Subcutaneous abdominal adipose tissue (tissue), 5 donors: ENCODE measurements at regions not wholly inside any gene's neighbourhood (a gene's known extent, or its start where the extent isn't known, plus 50 kb on each side); places are given as distances from the start of the nearest gene placed in this dataset.

Source experiments
- H3K27ac ChIP-seq: one replicate; pipeline ENCODE4 v1.7.0; 2013; ENCODE audit warnings: low read depth, mild to moderate bottlenecking, inconsistent platforms, low read length, moderate library complexity
- H3K27me3 ChIP-seq, 5 donors: one replicate each; pipeline ENCODE4 v1.7.0; 2013; ENCODE audit warnings: low read length in 5 of 5, inconsistent platforms in 1 of 5; ENCODE audit not compliant: control insufficient read depth in 5 of 5, insufficient read depth in 4 of 5
- H3K36me3 ChIP-seq, 5 donors: one replicate each; pipeline ENCODE4 v1.7.0; 2013; ENCODE audit warnings: low read length in 5 of 5; ENCODE audit not compliant: control insufficient read depth in 5 of 5, insufficient read depth in 5 of 5
- H3K4me1 ChIP-seq, 5 donors: one replicate each; pipeline ENCODE4 v1.7.0; 2013; ENCODE audit warnings: low read length in 5 of 5, mild to moderate bottlenecking in 3 of 5, moderate library complexity in 1 of 5; ENCODE audit not compliant: control insufficient read depth in 5 of 5, insufficient read depth in 5 of 5
- H3K4me3 ChIP-seq, 5 donors: one replicate each; pipeline ENCODE4 v1.7.0; 2013; ENCODE audit warnings: low read length in 5 of 5, low read depth in 1 of 5
- H3K9ac ChIP-seq, 5 donors: one replicate each; pipeline ENCODE4 v1.7.0; 2013; ENCODE audit warnings: low read length in 5 of 5, mild to moderate bottlenecking in 4 of 5, moderate library complexity in 3 of 5
- H3K9me3 ChIP-seq, 5 donors: one replicate each; pipeline ENCODE4 v1.7.0; 2013; ENCODE audit warnings: low read length in 5 of 5; ENCODE audit not compliant: control insufficient read depth in 5 of 5
- donor health status: healthy.
- donor health status: healthy.
- donor health status: healthy.
- donor health status: healthy.
- donor health status: healthy.

DNA sequence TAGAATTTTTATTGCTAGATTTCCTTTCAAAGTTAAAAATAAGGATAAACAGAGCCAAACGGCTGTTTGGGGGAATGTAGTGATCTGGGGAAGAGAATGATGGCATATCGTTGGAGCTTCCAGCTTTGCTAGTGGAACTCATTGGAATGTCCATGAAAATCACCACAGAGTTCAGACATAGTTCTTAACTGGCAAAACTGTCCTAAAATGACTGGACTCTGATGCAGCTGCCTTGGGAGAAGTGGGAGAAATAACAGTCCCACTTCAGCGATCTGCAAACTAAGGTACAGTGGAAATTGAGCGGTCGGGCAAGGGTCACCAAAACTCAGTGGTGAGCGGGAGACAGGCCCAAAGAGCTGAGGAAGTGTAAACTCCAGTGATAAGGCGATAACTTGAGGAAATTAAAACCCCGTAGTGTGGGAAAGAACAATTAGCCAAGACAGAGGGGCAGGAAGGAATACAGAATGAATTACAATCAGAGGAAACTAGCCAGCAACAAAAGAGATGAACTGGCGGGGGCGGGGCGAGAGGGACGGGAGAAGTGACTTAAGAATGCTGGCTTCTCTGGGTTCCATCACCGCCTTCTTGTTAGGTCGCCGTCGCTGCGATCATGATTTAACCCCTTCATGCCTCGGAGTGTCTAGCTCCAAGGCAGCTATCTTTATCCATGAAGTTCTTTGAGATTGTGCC, 89.8 kb upstream of the ARHGAP29 start:
- Histone ChIP-seq H3K4me3 (peak overlapping the region in 4 of 5 donors; percentile 17 to 46 (median 31)), H3K27ac (peak overlapping the region; percentile 73), H3K36me3 (no peaks in the 10 kb centered on the region), H3K27me3 (no peaks in the 10 kb centered on the region), H3K4me1 (peaks cover 4 to 62% (median 30%) of the 10 kb centered on the region in 5 donors), H3K9ac (no peak overlapping the region), H3K9me3 (no peaks in the 10 kb centered on the region)

DNA sequence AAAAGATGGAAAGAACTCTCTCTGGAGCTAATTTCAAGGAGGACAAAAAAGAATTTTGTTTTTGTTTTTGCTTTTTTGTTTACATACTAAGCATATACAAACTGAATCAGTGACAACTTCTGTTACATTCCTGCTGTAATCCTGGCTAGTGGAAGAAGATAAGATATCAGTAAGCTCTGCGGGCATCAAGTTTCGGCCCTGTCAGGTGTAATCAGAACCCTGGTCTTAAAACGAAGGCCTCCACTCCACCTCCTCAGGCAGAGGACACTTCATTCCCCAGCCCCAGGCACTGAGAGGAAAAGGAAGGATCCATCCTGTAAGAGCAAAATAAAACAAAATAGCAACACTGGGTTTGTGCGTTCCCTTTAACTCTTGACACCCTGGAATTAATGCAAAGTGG, 88.9 kb upstream of the ARHGAP29 start:
- H3K9me3 ChIP-seq: no peaks in the 10 kb centered on the region
- H3K4me1 ChIP-seq: peaks cover 4 to 62% (median 30%) of the 10 kb centered on the region in 5 donors
- H3K27ac ChIP-seq: peak overlapping the region; percentile 73
- no peak overlapping the region for H3K4me3 ChIP-seq
- no peak overlapping the region for H3K9ac ChIP-seq
- H3K27me3 ChIP-seq: no peaks in the 10 kb centered on the region
- H3K36me3 ChIP-seq: no peaks in the 10 kb centered on the region

DNA sequence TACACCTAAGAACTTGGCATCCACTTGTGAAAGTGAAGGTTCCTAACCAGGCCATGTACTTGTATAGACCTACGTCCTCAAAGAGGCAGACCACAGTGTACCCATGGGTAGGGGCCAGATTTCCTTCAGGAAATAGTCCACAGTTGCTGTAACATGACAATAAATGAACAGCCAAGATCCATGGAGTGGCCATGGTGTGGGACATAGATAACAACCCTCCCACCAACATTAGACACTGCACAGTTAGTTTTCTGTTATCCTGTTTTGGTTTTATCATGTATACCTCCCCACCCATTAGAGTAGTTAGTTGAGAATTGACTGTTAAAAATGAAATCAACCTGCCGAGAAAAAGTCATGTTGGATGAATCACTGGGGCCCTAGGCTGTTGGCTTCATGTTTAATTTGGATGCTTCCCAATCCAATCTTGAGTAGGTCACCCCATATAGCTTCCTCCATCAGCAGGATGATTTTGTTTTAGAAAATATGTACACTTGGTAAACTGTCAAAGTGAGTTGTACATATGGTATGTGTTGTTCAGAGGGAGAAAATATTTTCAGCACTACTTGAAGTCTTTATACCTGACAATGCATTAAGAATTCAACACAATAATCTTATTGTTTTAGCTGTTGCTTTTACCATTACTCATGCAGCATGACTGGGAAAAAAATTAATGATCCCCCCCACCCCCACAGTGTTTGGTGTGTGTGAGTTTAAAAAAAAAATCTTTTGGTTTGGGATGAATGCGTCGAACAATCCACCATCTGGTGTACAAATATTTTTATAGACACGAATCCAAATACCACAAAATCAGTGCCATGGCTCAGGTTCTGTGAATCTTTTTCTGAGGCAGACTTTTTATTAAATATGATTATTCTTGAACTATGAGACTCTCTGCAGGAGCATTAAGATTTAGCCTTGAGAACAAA, 88.3 kb upstream of the ARHGAP29 start:
- Histone ChIP-seq H3K27ac (peak overlapping the region; percentile 73), H3K9me3 (no peaks in the 10 kb centered on the region), H3K4me3 (no peak overlapping the region), H3K36me3 (no peaks in the 10 kb centered on the region), H3K4me1 (peaks cover 4 to 62% (median 30%) of the 10 kb centered on the region in 5 donors), H3K27me3 (no peaks in the 10 kb centered on the region), H3K9ac (no peak overlapping the region)

DNA sequence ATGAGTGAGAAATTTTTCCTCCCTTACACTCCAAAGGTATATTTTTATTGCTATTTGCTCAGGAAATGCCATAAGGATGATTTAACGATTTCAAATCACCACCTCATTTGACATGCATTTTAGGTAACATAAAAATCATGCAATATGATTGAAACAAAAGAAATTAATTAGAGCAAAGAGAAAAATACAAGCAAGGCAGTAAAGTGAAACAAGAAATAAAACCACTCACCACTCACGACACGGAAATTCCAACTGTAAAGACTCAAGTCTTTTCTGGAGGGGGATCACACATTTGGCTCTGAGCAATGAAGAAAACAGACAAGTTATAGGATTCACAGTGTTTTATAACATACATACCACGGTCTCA, 86.8 kb upstream of the ARHGAP29 start:
- H3K9me3 ChIP-seq: no peaks in the 10 kb centered on the region
- peaks cover 4 to 63% (median 24%) of the 10 kb centered on the region in 5 donors for H3K4me1 ChIP-seq
- H3K27ac ChIP-seq: peak overlapping the region; percentile 73
- H3K36me3 ChIP-seq: no peaks in the 10 kb centered on the region
- H3K9ac ChIP-seq: no peak overlapping the region
- no peaks in the 10 kb centered on the region for H3K27me3 ChIP-seq
- no peak overlapping the region for H3K4me3 ChIP-seq

DNA sequence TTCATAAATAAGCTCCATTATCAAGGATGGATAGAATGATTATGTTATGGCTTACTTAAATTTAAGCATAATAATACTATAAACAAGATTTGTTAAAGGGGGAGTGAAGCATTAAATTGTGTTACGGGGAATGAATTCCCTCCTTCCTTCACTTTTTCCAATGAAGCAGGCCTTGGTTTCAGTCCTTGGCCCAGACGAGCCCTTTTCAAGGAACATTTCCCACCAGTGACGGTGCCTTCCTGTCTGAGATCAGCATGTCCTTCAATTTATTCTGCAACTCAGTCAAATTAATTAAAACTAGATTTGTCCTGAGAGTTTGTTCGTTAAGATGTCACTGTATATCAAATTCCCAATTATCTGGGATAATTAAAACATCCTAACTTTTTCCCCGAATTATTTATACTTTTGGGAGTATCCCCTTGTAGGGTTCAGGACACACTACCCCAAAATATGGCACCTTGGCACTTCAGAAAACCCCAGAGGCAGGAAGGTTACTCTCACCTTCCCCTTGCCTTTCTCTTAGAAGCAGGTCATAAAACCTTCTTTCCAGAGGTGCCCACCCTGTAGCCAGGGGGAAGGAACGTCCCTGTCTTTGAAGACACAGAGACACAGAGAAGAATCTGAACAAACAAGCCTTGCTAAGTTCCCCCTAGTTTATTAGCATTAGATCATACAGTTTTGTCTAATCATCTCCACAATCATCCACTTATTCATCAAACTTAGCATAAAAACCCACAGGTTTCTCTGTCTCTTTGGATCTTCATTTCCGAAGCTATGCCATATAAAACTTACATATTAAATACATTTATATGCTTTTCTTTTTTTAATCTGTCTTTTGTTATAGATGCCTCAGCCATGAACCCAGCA, 86.2 kb upstream of the ARHGAP29 start:
- Histone ChIP-seq H3K27me3 (no peaks in the 10 kb centered on the region), H3K4me1 (peaks cover 4 to 63% (median 23%) of the 10 kb centered on the region in 5 donors), H3K4me3 (no peak overlapping the region), H3K9ac (no peak overlapping the region), H3K9me3 (no peaks in the 10 kb centered on the region), H3K36me3 (no peaks in the 10 kb centered on the region), H3K27ac (peak overlapping the region; percentile 73)

DNA sequence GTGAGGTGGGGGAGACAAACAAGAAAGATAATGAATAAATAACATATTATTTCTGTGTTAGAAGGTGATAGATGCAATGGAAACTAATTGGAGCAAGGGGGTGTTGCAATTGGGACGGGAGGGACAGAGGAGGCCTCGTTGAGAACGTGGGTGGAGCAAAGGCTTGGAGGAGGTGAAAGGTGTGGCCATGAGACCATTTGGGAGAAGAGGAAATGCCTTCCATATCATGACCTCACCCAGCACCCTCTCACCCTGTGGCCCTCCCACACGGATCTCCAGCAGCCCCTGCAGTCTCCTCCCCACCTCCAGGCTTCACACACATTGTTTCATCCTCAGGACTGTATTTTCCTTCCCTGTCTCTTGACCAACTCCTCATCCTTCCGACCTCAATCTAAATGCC, 85.3 kb upstream of the ARHGAP29 start:
- Histone ChIP-seq H3K4me3 (no peak overlapping the region), H3K9ac (no peak overlapping the region), H3K36me3 (no peaks in the 10 kb centered on the region), H3K9me3 (no peaks in the 10 kb centered on the region), H3K4me1 (peaks cover 4 to 57% (median 15%) of the 10 kb centered on the region in 5 donors), H3K27me3 (no peaks in the 10 kb centered on the region), H3K27ac (peak overlapping the region; percentile 73)

DNA sequence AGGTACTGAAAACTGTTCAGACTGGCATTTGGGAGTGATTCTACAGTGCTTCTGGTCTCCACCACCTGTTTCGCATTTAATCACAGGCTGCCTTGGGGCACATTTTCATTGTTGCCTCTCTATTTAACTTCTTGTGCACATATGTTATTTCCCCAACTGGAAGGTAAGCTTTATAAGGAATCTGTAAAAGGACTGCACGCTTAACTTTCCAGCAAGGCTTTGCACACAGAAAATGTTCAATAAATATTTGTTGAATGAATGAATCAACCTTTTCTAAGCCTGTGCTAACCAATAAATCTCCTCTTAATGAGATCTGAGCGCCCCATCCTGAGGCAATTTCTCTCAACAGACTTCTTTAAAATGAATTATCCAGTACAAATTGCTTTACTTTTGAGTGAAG, 84.3 kb upstream of the ARHGAP29 start:
- Histone ChIP-seq H3K27ac (no peak overlapping the region), H3K4me1 (peaks cover under 1 to 48% (median 5%) of the 10 kb centered on the region in 5 donors), H3K4me3 (no peak overlapping the region), H3K27me3 (no peaks in the 10 kb centered on the region), H3K9ac (no peak overlapping the region), H3K9me3 (no peaks in the 10 kb centered on the region), H3K36me3 (no peaks in the 10 kb centered on the region)

DNA sequence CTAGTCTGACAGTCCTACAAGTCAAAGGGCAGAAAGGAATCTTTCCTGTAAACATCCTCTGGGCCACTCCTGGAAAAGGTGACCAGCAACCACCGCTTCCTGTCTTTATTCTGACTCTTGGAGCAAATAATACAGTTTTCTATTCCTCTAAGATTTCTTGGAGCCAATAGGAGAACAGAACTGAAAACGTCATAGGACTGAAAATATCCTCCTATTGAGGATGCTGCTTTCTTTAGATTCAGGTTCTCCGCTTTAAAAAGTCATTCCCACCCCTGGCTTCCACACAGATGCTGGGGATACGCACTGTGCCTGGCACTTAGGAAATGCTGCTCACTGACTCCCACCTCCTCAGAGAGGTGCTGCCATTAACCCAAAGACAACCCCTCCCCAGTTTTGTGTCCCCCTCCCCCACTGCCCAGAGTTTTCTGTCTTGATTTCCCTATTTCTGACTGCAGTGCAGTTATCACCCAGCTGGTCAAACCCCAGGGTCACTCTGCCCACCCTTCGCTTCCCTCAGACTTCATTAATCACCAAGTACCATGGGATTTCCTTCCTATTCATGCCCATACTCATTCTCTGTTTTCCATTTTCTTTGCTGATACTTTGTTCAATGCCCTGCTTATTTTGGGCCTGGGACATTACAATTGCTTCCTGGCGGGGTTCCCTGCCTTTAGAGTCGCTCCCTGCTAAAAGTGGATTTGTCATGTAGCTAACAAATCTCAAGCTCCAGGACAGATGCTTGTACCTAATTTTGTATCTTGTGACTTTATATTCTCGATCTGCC, 82.1 kb upstream of the ARHGAP29 start:
- H3K4me3 ChIP-seq: no peak overlapping the region
- no peaks in the 10 kb centered on the region for H3K27me3 ChIP-seq
- peak overlapping the region; percentile 37 for H3K27ac ChIP-seq
- no peaks in the 10 kb centered on the region for H3K9me3 ChIP-seq
- H3K9ac ChIP-seq: no peak overlapping the region
- H3K4me1 ChIP-seq: peaks cover 0 to 38% (median 0%) of the 10 kb centered on the region in 5 donors
- no peaks in the 10 kb centered on the region for H3K36me3 ChIP-seq

DNA sequence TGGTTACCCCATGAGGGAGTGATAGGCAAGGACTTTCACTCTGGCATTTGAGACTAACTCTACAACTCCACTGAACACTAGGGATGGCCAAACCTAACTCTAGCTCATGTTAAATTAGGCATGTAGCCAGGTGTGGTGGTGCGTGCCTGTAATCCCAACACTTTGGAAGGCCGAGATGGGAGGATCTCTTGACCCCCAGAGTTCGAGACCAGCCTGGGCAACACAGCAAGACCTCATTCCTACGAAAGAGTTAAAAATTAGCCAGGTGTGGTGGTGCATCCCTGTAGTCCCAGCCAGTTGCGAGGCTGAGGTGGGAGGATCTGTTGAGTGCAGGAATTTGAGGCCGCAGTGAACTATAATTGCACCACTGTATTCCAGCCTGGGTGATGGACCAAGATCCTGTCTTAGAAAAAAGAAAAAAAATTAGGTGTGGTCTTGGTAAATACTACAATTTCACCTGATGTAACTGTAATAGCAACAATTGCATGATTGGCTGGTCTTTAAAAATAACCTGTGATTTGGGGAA, 81.2 kb upstream of the ARHGAP29 start:
- Histone ChIP-seq H3K4me3 (no peak overlapping the region), H3K27me3 (no peaks in the 10 kb centered on the region), H3K9ac (no peak overlapping the region), H3K4me1 (peaks cover 0 to 30% (median 0%) of the 10 kb centered on the region in 5 donors), H3K27ac (no peak overlapping the region), H3K9me3 (no peaks in the 10 kb centered on the region), H3K36me3 (no peaks in the 10 kb centered on the region)
